B cell (primary cell): ENCODE measurements at regions not wholly inside any gene's neighbourhood (a gene's known extent, or its start where the extent isn't known, plus 50 kb on each side); places are given as distances from the start of the nearest gene placed in this dataset.

Experiments
- ATAC-seq: fragments of 200-7000 bp; cut with Tn5 transposase; one replicate; pipeline ENCODE4 v1.10.0; 2021; ENCODE audit warnings: low read depth, mild to moderate bottlenecking, moderate number of reproducible peaks, moderate library complexity
- CTCF ChIA-PET: fragments of 350-600 bp; sonication (Branson Sonifier 250); formaldehyde crosslinking; loops from one replicate; lab custom pipeline; 2021; ENCODE audit warnings: antibody characterized with exemption, inconsistent platforms; lab: Charles Lee
- POLR2A ChIA-PET: fragments of 350-600 bp; sonication (Branson Sonifier 250); formaldehyde crosslinking; loops from one replicate; lab custom pipeline; 2021; ENCODE audit warnings: antibody characterized with exemption; lab: Charles Lee
- DNase-seq: peaks from one replicate; pipeline ENCODE4 v3.0.0; 2013
- H2AFZ ChIP-seq: 2 replicates; pipeline ENCODE4 v1.6.1; 2012; ENCODE audit warnings: mild to moderate bottlenecking, low read depth, low read length; ENCODE audit not compliant: insufficient read depth, poor library complexity, severe bottlenecking
- H3K27ac ChIP-seq, 2 donors: 1 replicate in 1 of 2; 2 replicates in 1 of 2; pipeline ENCODE4 v1.5.1; 2012 to 2013; ENCODE audit warnings: low read length in 2 of 2, mild to moderate bottlenecking in 2 of 2, moderate library complexity in 1 of 2
- H3K27me3 ChIP-seq, 4 experiments: fragments of 200-600 bp in 1 of 4; sonication (generic) in 1 of 4; replicated peaks in 1 of 4; 1 replicate in 2 of 4; 2 replicates in 2 of 4; pipeline versions ENCODE4 v1.6.1 to v1.7.0; 2013 to 2016; ENCODE audit warnings: low read length in 3 of 4, mild to moderate bottlenecking in 2 of 4, mixed read lengths in 1 of 4, moderate library complexity in 1 of 4; ENCODE audit not compliant: insufficient read depth in 4 of 4, control insufficient read depth in 3 of 4; ENCODE audit errors: control extremely low read depth in 1 of 4
- H3K36me3 ChIP-seq, 2 experiments: replicated peaks in 1 of 2; 1 replicate in 1 of 2; 2 replicates in 1 of 2; pipeline versions ENCODE4 v1.6.1 to v1.7.1; 2013; ENCODE audit warnings: low read length in 1 of 2; ENCODE audit not compliant: insufficient read depth in 2 of 2, control insufficient read depth in 1 of 2; ENCODE audit errors: control extremely low read depth in 1 of 2, extremely low read depth in 1 of 2
- H3K4me1 ChIP-seq, 2 donors: fragments of 200-600 bp in 1 of 2; sonication (generic) in 1 of 2; 1 replicate in 1 of 2; 2 replicates in 1 of 2; pipeline versions ENCODE4 v1.5.1 to v1.6.1; 2013 to 2017; ENCODE audit warnings: low read length in 2 of 2; ENCODE audit not compliant: control insufficient read depth in 2 of 2, insufficient read depth in 2 of 2
- H3K4me2 ChIP-seq: replicated peaks from 2 replicates; pipeline ENCODE3; 2012; ENCODE audit warnings: mild to moderate bottlenecking, low read depth, low read length; ENCODE audit not compliant: poor library complexity, severe bottlenecking
- H3K4me3 ChIP-seq, 5 experiments: fragments of 200-600 bp in 1 of 5; sonication (generic) in 1 of 5; 1 replicate in 3 of 5; 2 replicates in 2 of 5; pipeline versions ENCODE4 v1.5.1 to v1.7.0; 2011 to 2016; ENCODE audit warnings: low read length in 4 of 5, mild to moderate bottlenecking in 4 of 5, low read depth in 2 of 5, control low read depth in 1 of 5, moderate library complexity in 1 of 5; ENCODE audit not compliant: insufficient read depth in 1 of 5; ENCODE audit errors: control extremely low read depth in 1 of 5, extremely low read depth in 1 of 5
- H3K79me2 ChIP-seq: fragments of 200-600 bp; sonication (generic); one replicate; pipeline ENCODE4 v1.6.0; 2016; ENCODE audit warnings: low read length; ENCODE audit not compliant: control insufficient read depth, insufficient read depth
- H3K9ac ChIP-seq: fragments of 200-600 bp; sonication (generic); 2 replicates; pipeline ENCODE4 v1.6.1; 2017; ENCODE audit warnings: mild to moderate bottlenecking, low read length, moderate library complexity
- H3K9me3 ChIP-seq, 3 donors: one replicate each; pipeline versions ENCODE4 v1.6.1 to v1.7.1; 2013; ENCODE audit warnings: low read length in 2 of 3; ENCODE audit not compliant: control insufficient read depth in 2 of 3, insufficient read depth in 1 of 3; ENCODE audit errors: control extremely low read depth in 1 of 3
- H4K20me1 ChIP-seq: 2 replicates; pipeline ENCODE4 v1.6.0; 2012; ENCODE audit warnings: mild to moderate bottlenecking, low read length; ENCODE audit not compliant: insufficient read depth, control insufficient read depth, poor library complexity, severe bottlenecking
- H3K27ac Mint-ChIP-seq: one replicate; pipeline ENCODE4 v1.8.0; 2021; ENCODE audit warnings: mixed read lengths
- H3K27me3 Mint-ChIP-seq: one replicate; pipeline ENCODE4 v1.8.0; 2021; ENCODE audit warnings: mixed read lengths
- H3K4me1 Mint-ChIP-seq: one replicate; pipeline ENCODE4 v1.8.0; 2021; ENCODE audit warnings: mixed read lengths
- H3K4me3 Mint-ChIP-seq: one replicate; pipeline ENCODE4 v1.8.0; 2021; ENCODE audit warnings: mixed read lengths
- H3K9me3 Mint-ChIP-seq: one replicate; pipeline ENCODE4 v1.8.0; 2022; ENCODE audit warnings: mixed read lengths; ENCODE audit not compliant: insufficient read depth
- CTCF ChIP-seq: fragments of 200-600 bp; IDR thresholded peaks from one replicate; pipeline ENCODE4 v1.8.0; 2022; ENCODE audit warnings: antibody characterized with exemption, mild to moderate bottlenecking
- EZH2 ChIP-seq: IDR thresholded peaks from 2 replicates; pipeline ENCODE4 v1.6.1; 2012; ENCODE audit warnings: borderline replicate concordance, low read depth, mild to moderate bottlenecking, moderate library complexity, low read length; ENCODE audit not compliant: insufficient read depth, poor library complexity, severe bottlenecking
- WGBS: methylation state at CpG from one replicate; pipeline ENCODE4 v1.1.5; 2013; ENCODE audit warnings: missing lambda C conversion rate; ENCODE audit not compliant: insufficient coverage; 5-methylcytosine and 5-hydroxymethylcytosine counted together
- intact Hi-C: fragments of 100-400 bp; cut with micrococcal nuclease; formaldehyde crosslinking; loops from one replicate; pipeline ENCODE4 v1.10.0; 2022

DNA sequence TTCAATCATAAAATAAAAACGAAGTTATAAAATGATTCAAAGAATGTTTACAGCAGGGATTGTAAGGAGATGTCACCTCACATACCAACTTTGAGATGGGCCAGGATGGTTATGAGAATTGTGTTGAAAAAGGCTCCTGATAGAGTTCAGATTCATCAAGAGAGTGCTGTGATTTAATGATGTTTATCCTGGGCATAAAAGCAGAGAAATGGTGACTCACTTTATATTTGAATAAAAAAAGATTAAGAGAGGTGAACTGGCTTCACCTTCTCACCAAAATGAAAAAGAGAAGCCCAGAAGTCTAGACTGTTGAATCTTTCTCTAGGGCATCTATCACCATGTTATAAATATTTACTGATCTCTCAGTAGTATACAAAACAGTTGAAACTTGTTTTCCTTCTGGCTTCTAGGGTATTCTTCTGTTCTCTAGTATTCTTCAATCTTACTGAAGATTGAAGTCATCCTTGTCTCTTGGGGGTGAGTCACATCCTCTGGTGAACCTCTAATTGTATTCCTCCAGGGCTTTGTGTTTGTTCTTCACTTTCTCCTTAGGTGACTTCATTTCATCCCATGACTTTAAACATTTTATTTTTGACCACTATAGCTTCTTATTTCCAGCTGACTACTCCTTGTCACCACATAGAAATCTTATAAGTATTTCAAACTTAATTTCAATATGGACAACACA, 1237.3 kb upstream of the C9orf72 start:
- POLR2A ChIA-PET = no interaction called here
- TF ChIP-seq EZH2 (no peak), CTCF (no peak)
- intact Hi-C loops = no loop called here

GRCh38 chr9:28820741-28821140, 1247.5 kb upstream of the C9orf72 start:
- H3K4me1 ChIP-seq = no peaks in the 10 kb centered on the region
- H3K27ac ChIP-seq = no peak overlapping the region
- H3K36me3 ChIP-seq = no peaks in the 10 kb centered on the region
- ATAC-seq (no peak), DNase-seq (no peak)
- whole genome bisulfite sequencing = 80% methylated on average over 1 of the region's 2 CpGs
- H3K4me1 Mint-ChIP-seq = no peaks in the 10 kb centered on the region
- H3K4me3 ChIP-seq = no peak overlapping the region
- no peak overlapping the region for H3K27ac Mint-ChIP-seq
- H3K9ac ChIP-seq = no peak overlapping the region
- H3K4me2 ChIP-seq = no peak overlapping the region
- intact Hi-C loops = no loop called here
- H3K9me3 ChIP-seq = no peaks in the 10 kb centered on the region
- no peak overlapping the region for H3K4me3 Mint-ChIP-seq
- no peaks in the 10 kb centered on the region for H4K20me1 ChIP-seq
- ChIA-PET POLR2A (no interaction called here), CTCF (no interaction called here)
- no peak for TF ChIP-seq EZH2
- no peak for TF ChIP-seq CTCF
- no peak overlapping the region for H2AFZ ChIP-seq
- H3K9me3 Mint-ChIP-seq = no peaks in the 10 kb centered on the region
- no peaks in the 10 kb centered on the region for H3K27me3 ChIP-seq
- no peaks in the 10 kb centered on the region for H3K27me3 Mint-ChIP-seq
- no peaks in the 10 kb centered on the region for H3K79me2 ChIP-seq

More for the DNA sequence above, 1237.3 kb upstream of the C9orf72 start:
- Mint-ChIP-seq H3K4me1 (no peaks in the 10 kb centered on the region), H3K27ac (no peak overlapping the region), H3K9me3 (peaks cover 4% of the 10 kb centered on the region), H3K4me3 (no peak overlapping the region), H3K27me3 (no peaks in the 10 kb centered on the region)
- no peaks in the 10 kb centered on the region for H3K9me3 ChIP-seq
- no peak overlapping the region for H3K9ac ChIP-seq
- DNase-seq = no peak
- CTCF ChIA-PET = no interaction called here
- H3K79me2 ChIP-seq = no peaks in the 10 kb centered on the region
- H3K27me3 ChIP-seq = no peaks in the 10 kb centered on the region
- no peaks in the 10 kb centered on the region for H3K36me3 ChIP-seq
- no CpG with 5 or more reads among the region's 1 CpG for WGBS
- no peak overlapping the region for H3K27ac ChIP-seq
- no peak overlapping the region for H2AFZ ChIP-seq
- no peak for ATAC-seq
- no peaks in the 10 kb centered on the region for H4K20me1 ChIP-seq
- H3K4me1 ChIP-seq = no peaks in the 10 kb centered on the region
- no peak overlapping the region for H3K4me2 ChIP-seq
- no peak overlapping the region for H3K4me3 ChIP-seq
